Neural progenitor cell (in vitro differentiated cells): ENCODE measurements at regions not wholly inside any gene's neighbourhood (a gene's known extent, or its start where the extent isn't known, plus 50 kb on each side); places are given as distances from the start of the nearest gene placed in this dataset. TPM values are rescaled to one million over a fixed set of nuclear protein-coding genes. Genes with fewer than 3 reads are reported as not detected.

Experiments used
- DNase-seq: peaks from one replicate; pipeline ENCODE4 v3.0.0-alpha.2; 2016; ENCODE audit warnings: low spot score
- H2AFZ ChIP-seq: fragments of 200-600 bp; sonication (generic); replicated peaks from 2 replicates; pipeline ENCODE4 v1.6.1; 2016; ENCODE audit warnings: antibody characterized with exemption
- H3F3A ChIP-seq: fragments of 200-600 bp; sonication (generic); 2 replicates; pipeline ENCODE4 v1.6.1; 2016; ENCODE audit warnings: antibody characterized with exemption, low read depth
- H3K27ac ChIP-seq: fragments of 200-600 bp; sonication (generic); 2 replicates; pipeline ENCODE4 v1.5.1; 2016; ENCODE audit warnings: mild to moderate bottlenecking
- H3K27me3 ChIP-seq: fragments of 200-600 bp; sonication (generic); 2 replicates; pipeline ENCODE4 v1.6.1; 2016; ENCODE audit warnings: mild to moderate bottlenecking, moderate library complexity
- H3K36me3 ChIP-seq: fragments of 200-600 bp; sonication (generic); 2 replicates; pipeline ENCODE4 v1.5.1; 2016
- H3K4me1 ChIP-seq: fragments of 200-600 bp; sonication (generic); 2 replicates; pipeline ENCODE4 v1.6.1; 2016; ENCODE audit warnings: mixed run types
- H3K4me2 ChIP-seq: fragments of 200-600 bp; sonication (generic); 2 replicates; pipeline ENCODE4 v1.6.1; 2016
- H3K4me3 ChIP-seq: fragments of 200-600 bp; sonication (generic); 2 replicates; pipeline ENCODE4 v1.5.1; 2016
- H3K79me2 ChIP-seq: fragments of 200-600 bp; sonication (generic); 2 replicates; pipeline ENCODE4 v1.6.1; 2016; ENCODE audit warnings: low read depth
- H3K9ac ChIP-seq: fragments of 200-600 bp; sonication (generic); 2 replicates; pipeline ENCODE4 v1.6.1; 2016
- H3K9me3 ChIP-seq: fragments of 200-600 bp; sonication (generic); 2 replicates; pipeline ENCODE4 v1.5.1; 2016; ENCODE audit warnings: low read depth
- H4K20me1 ChIP-seq: fragments of 200-600 bp; sonication (generic); 2 replicates; pipeline ENCODE4 v1.6.1; 2016; ENCODE audit warnings: low read depth
- H3K27ac Mint-ChIP-seq: 3 replicates; pipeline ENCODE4 v1.8.0; 2021; ENCODE audit warnings: mixed read lengths
- H3K27me3 Mint-ChIP-seq: 2 replicates; pipeline ENCODE4 v1.8.0; 2022; ENCODE audit warnings: low read depth, mild to moderate bottlenecking, inconsistent platforms, moderate library complexity, mixed read lengths; ENCODE audit not compliant: insufficient read depth
- H3K36me3 Mint-ChIP-seq: 3 replicates; pipeline ENCODE4 v1.8.0; 2021; ENCODE audit warnings: mixed read lengths
- H3K4me1 Mint-ChIP-seq: 3 replicates; pipeline ENCODE4 v1.8.0; 2021; ENCODE audit warnings: mixed read lengths
- H3K4me3 Mint-ChIP-seq: 3 replicates; pipeline ENCODE4 v1.8.0; 2021; ENCODE audit warnings: mild to moderate bottlenecking, moderate library complexity, mixed read lengths
- H3K9me3 Mint-ChIP-seq: 3 replicates; pipeline ENCODE4 v1.8.0; 2020; ENCODE audit warnings: mixed read lengths
- CTCF ChIP-seq: fragments of 200-600 bp; sonication (generic); IDR thresholded peaks from 2 replicates; pipeline ENCODE4 v1.5.1; 2017; ENCODE audit warnings: antibody characterized with exemption, mild to moderate bottlenecking
- EZH2 ChIP-seq: fragments of 200-600 bp; sonication (generic); IDR thresholded peaks from 2 replicates; pipeline ENCODE4 v1.6.1; 2017; ENCODE audit warnings: antibody characterized with exemption, mild to moderate bottlenecking, moderate library complexity
- EZH2phosphoT487 ChIP-seq: fragments of 200-600 bp; sonication (generic); IDR thresholded peaks from 2 replicates; pipeline ENCODE4 v1.6.1; 2017; ENCODE audit warnings: antibody characterized with exemption
- small RNA-seq: library from RNA; depleted of rRNA; stranded (forward); fragments of <200 nt; gene quantifications from one replicate; pipeline ENCODE3, GENCODE V24; 2015

GRCh38 chr7:57398548-57398947 is 51.4 kb upstream of the ZNF716 start:
- H3K27ac Mint-ChIP-seq: no peak overlapping the region
- no peaks in the 10 kb centered on the region for H3K79me2 ChIP-seq
- no peaks in the 10 kb centered on the region for H3F3A ChIP-seq
- H3K4me2 ChIP-seq: no peak overlapping the region
- H3K9me3 ChIP-seq: peaks cover 23% of the 10 kb centered on the region
- no peaks in the 10 kb centered on the region for H3K27me3 ChIP-seq
- TF ChIP-seq CTCF: no peak
- no peak for TF ChIP-seq EZH2
- no peaks in the 10 kb centered on the region for H3K36me3 Mint-ChIP-seq
- H3K27ac ChIP-seq: no peak overlapping the region
- no peaks in the 10 kb centered on the region for H4K20me1 ChIP-seq
- H3K4me1 ChIP-seq: no peaks in the 10 kb centered on the region
- H3K27me3 Mint-ChIP-seq: no peaks in the 10 kb centered on the region
- peaks cover 53% of the 10 kb centered on the region for H3K9me3 Mint-ChIP-seq
- no peak overlapping the region for H3K9ac ChIP-seq
- H3K36me3 ChIP-seq: no peaks in the 10 kb centered on the region
- no peak overlapping the region for H3K4me3 Mint-ChIP-seq
- no peaks in the 10 kb centered on the region for H3K4me1 Mint-ChIP-seq
- no peak overlapping the region for H2AFZ ChIP-seq
- DNase-seq: no peak
- H3K4me3 ChIP-seq: no peak overlapping the region

- H4K20me1 ChIP-seq: no peaks in the 10 kb centered on the region
- Mint-ChIP-seq H3K27me3 (no peaks in the 10 kb centered on the region), H3K9me3 (peaks cover 54% of the 10 kb centered on the region), H3K4me1 (no peaks in the 10 kb centered on the region), H3K27ac (no peak overlapping the region), H3K36me3 (no peaks in the 10 kb centered on the region), H3K4me3 (no peak overlapping the region)
- TF ChIP-seq CTCF (no peak), EZH2 (no peak), EZH2phosphoT487 (no peak)
- no peaks in the 10 kb centered on the region for H3K27me3 ChIP-seq
- no peak overlapping the region for H3K9ac ChIP-seq
- H3K4me3 ChIP-seq: no peak overlapping the region
- H3K79me2 ChIP-seq: no peaks in the 10 kb centered on the region
- no peaks in the 10 kb centered on the region for H3K4me1 ChIP-seq
- no peak overlapping the region for H3K27ac ChIP-seq
- DNase-seq: no peak
- no peaks in the 10 kb centered on the region for H3F3A ChIP-seq
- H2AFZ ChIP-seq: no peak overlapping the region
- no peaks in the 10 kb centered on the region for H3K36me3 ChIP-seq
- H3K4me2 ChIP-seq: no peak overlapping the region
- H3K9me3 ChIP-seq: peaks cover 21% of the 10 kb centered on the region
Measured at GRCh38 chr7:57399251-57399940, 50.6 kb upstream of the ZNF716 start.

GRCh38 chr7:57399972-57400371 is 50.0 kb upstream of the ZNF716 start:
- Mint-ChIP-seq H3K4me1 (no peaks in the 10 kb centered on the region), H3K36me3 (no peaks in the 10 kb centered on the region), H3K27ac (no peak overlapping the region), H3K4me3 (no peak overlapping the region), H3K27me3 (no peaks in the 10 kb centered on the region), H3K9me3 (peaks cover 48% of the 10 kb centered on the region)
- Histone ChIP-seq H2AFZ (no peak overlapping the region), H3K9ac (no peak overlapping the region), H4K20me1 (no peaks in the 10 kb centered on the region), H3K27me3 (no peaks in the 10 kb centered on the region), H3K9me3 (peaks cover 15% of the 10 kb centered on the region), H3K27ac (no peak overlapping the region), H3K4me2 (no peak overlapping the region), H3K36me3 (no peaks in the 10 kb centered on the region), H3K79me2 (no peaks in the 10 kb centered on the region), H3K4me3 (no peak overlapping the region), H3F3A (no peaks in the 10 kb centered on the region), H3K4me1 (no peaks in the 10 kb centered on the region)
- TF ChIP-seq EZH2phosphoT487 (no peak), EZH2 (no peak), CTCF (no peak)
- no peak for DNase-seq

Small RNAs in the stretch of these regions (small RNA-seq; reads per million reads assigned to genes)
- gene RNU7-157P: not detected
